GM23338 (cell line): ENCODE measurements at regions not wholly inside any gene's neighbourhood (a gene's known extent, or its start where the extent isn't known, plus 50 kb on each side); places are given as distances from the start of the nearest gene placed in this dataset.
A peak's percentile ranks its signal among the peaks of the same experiment; 100 is the strongest.

Experiments
- ATAC-seq: fragments of 200-7000 bp; cut with Tn5 transposase; 3 replicates; pipeline ENCODE4 v1.9.1; 2020
- DNase-seq: peaks from one replicate; pipeline ENCODE4 v3.0.0-alpha.2; 2015; ENCODE audit warnings: low spot score
- H2AFZ ChIP-seq: fragments of 200-600 bp; sonication (generic); 2 replicates; pipeline ENCODE4 v1.8.0; 2016; ENCODE audit warnings: antibody characterized with exemption, mild to moderate bottlenecking, moderate library complexity
- H3F3A ChIP-seq: fragments of 200-600 bp; sonication (generic); replicated peaks from 2 replicates; pipeline ENCODE4 v1.8.0; 2017; ENCODE audit warnings: antibody characterized with exemption, mixed run types, low read depth
- H3K27ac ChIP-seq: fragments of 200-600 bp; sonication (generic); 2 replicates; pipeline ENCODE4 v1.6.1; 2016; ENCODE audit warnings: low read depth
- H3K27me3 ChIP-seq: fragments of 200-600 bp; sonication (generic); 2 replicates; pipeline ENCODE4 v1.8.0; 2016; ENCODE audit warnings: mild to moderate bottlenecking, mixed run types, moderate library complexity; ENCODE audit not compliant: insufficient read depth
- H3K36me3 ChIP-seq: fragments of 200-600 bp; sonication (generic); 2 replicates; pipeline ENCODE4 v1.8.0; 2016; ENCODE audit warnings: mild to moderate bottlenecking; ENCODE audit not compliant: insufficient read depth
- H3K4me1 ChIP-seq: fragments of 200-600 bp; sonication (generic); 2 replicates; pipeline ENCODE4 v1.8.0; 2016; ENCODE audit warnings: mild to moderate bottlenecking, moderate library complexity; ENCODE audit not compliant: insufficient read depth
- H3K4me2 ChIP-seq: fragments of 200-600 bp; sonication (generic); 2 replicates; pipeline ENCODE4 v1.7.1; 2017; ENCODE audit warnings: mixed run types
- H3K4me3 ChIP-seq: fragments of 200-600 bp; sonication (generic); 2 replicates; pipeline ENCODE4 v1.6.1; 2016; ENCODE audit warnings: mixed run types
- H3K79me2 ChIP-seq: fragments of 200-600 bp; sonication (generic); replicated peaks from 2 replicates; pipeline ENCODE4 v1.8.0; 2017; ENCODE audit warnings: mild to moderate bottlenecking; ENCODE audit not compliant: insufficient read depth
- H3K9me2 ChIP-seq: fragments of 200-600 bp; sonication (generic); 2 replicates; pipeline ENCODE4 v1.8.0; 2017; ENCODE audit not compliant: insufficient read depth
- H4K20me1 ChIP-seq: fragments of 200-600 bp; sonication (generic); replicated peaks from 2 replicates; pipeline ENCODE4 v1.8.0; 2017; ENCODE audit warnings: mild to moderate bottlenecking; ENCODE audit not compliant: insufficient read depth
- H3K27ac Mint-ChIP-seq: 2 replicates; pipeline ENCODE4 v1.8.0; 2020; ENCODE audit warnings: inconsistent platforms, mild to moderate bottlenecking, moderate library complexity, mixed read lengths
- H3K27me3 Mint-ChIP-seq: 3 replicates; pipeline ENCODE4 v1.8.0; 2022; ENCODE audit warnings: low read depth, mild to moderate bottlenecking, moderate library complexity, mixed read lengths, inconsistent platforms; ENCODE audit not compliant: insufficient read depth, poor library complexity
- H3K36me3 Mint-ChIP-seq: 3 replicates; pipeline ENCODE4 v1.8.0; 2021; ENCODE audit warnings: low read depth, mild to moderate bottlenecking, inconsistent platforms, moderate library complexity, mixed read lengths
- H3K4me1 Mint-ChIP-seq: 3 replicates; pipeline ENCODE4 v1.8.0; 2020; ENCODE audit warnings: mild to moderate bottlenecking, inconsistent platforms, mixed read lengths
- H3K4me3 Mint-ChIP-seq: 3 replicates; pipeline ENCODE4 v1.8.0; 2021; ENCODE audit warnings: moderate library complexity, mild to moderate bottlenecking, inconsistent platforms, mixed read lengths
- H3K9me3 Mint-ChIP-seq: 3 replicates; pipeline ENCODE4 v1.8.0; 2020; ENCODE audit warnings: moderate library complexity, mild to moderate bottlenecking, inconsistent platforms, mixed read lengths
- CTCF ChIP-seq, 2 experiments: fragments of 200-600 bp in 1 of 2; sonication (generic) in 1 of 2; conservative IDR thresholded peaks; 2 replicates each; pipeline versions ENCODE4 v1.5.1 to v1.6.1; 2016 to 2017; ENCODE audit warnings: antibody characterized with exemption in 2 of 2, low read depth in 2 of 2, mild to moderate bottlenecking in 2 of 2, moderate library complexity in 1 of 2
- REST ChIP-seq: IDR thresholded peaks from one replicate; pipeline ENCODE4 v1.6.1; 2018; ENCODE audit warnings: antibody characterized with exemption; ENCODE audit not compliant: unreplicated experiment
- STAT1 ChIP-seq: IDR thresholded peaks from one replicate; pipeline ENCODE4 v1.6.1; 2016; ENCODE audit warnings: antibody characterized with exemption; ENCODE audit not compliant: unreplicated experiment
- ZNF114 ChIP-seq: fragments of 250-450 bp; sonication (Bioruptor Pico); IDR thresholded peaks from 2 replicates; pipeline ENCODE4 v1.5.0; 2020; ENCODE audit warnings: mild to moderate bottlenecking, moderate library complexity

- TF ChIP-seq REST (no peak), CTCF (conservative IDR thresholded peaks at IDR 0.05; ENCODE audit: low read depth in 2 of 2) (no peak)
Measured at GRCh38 chr6:139903411-139904157, 529.1 kb upstream of the CITED2 start (continued).

GRCh38 chr6:139895205-139895793, 520.9 kb upstream of the CITED2 start:
- H3K4me1 Mint-ChIP-seq: no peaks in the 10 kb centered on the region
- Histone ChIP-seq H3K4me2 (no peak overlapping the region), H3F3A (no peaks in the 10 kb centered on the region), H3K27ac (no peak overlapping the region), H2AFZ (no peak overlapping the region), H3K4me1 (no peaks in the 10 kb centered on the region), H4K20me1 (no peaks in the 10 kb centered on the region), H3K27me3 (no peaks in the 10 kb centered on the region), H3K4me3 (no peak overlapping the region), H3K36me3 (no peaks in the 10 kb centered on the region), H3K9me2 (no peaks in the 10 kb centered on the region), H3K79me2 (no peaks in the 10 kb centered on the region)
- TF ChIP-seq CTCF (conservative IDR thresholded peaks at IDR 0.05; ENCODE audit: low read depth in 2 of 2) (peak in 1 of 2 experiments; percentile 31; a peak in 2 of 4 replicates), STAT1 (no peak), ZNF114 (CRISPR knock-in tag) (no peak)
- peaks cover 11% of the 10 kb centered on the region for H3K9me3 Mint-ChIP-seq
- DNase-seq (no peak), ATAC-seq (no peak)
- H3K27ac Mint-ChIP-seq: no peak overlapping the region
- no peak overlapping the region for H3K4me3 Mint-ChIP-seq
- peaks cover 14% of the 10 kb centered on the region; the same call in 2 of the 3 replicates for H3K36me3 Mint-ChIP-seq
- H3K27me3 Mint-ChIP-seq: peaks cover 4% of the 10 kb centered on the region
